ENCODE measurements at regions not wholly inside any gene's neighbourhood (a gene's known extent, or its start where the extent isn't known, plus 50 kb on each side); places are given as distances from the start of the nearest gene placed in this dataset.

DNA sequence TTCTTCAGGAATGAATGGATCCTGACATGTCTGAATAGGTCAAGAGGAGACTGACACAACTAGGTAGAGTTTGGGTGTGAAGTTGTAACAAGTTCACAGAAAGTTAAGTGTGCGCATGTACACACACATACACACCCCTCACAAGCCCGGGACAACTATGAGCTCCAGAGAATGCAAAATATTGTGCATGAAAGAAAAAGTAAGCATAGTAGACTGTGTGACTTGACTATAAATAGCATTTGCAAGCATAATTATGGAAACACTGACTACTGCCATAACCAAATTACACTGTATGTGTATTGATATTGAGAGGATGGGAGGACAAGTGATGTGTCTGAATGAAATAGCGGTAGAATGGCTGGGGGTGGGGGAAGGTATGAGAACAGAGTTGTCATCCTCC, 157.1 kb upstream of the NCK2 start:
- H3K27ac ChIP-seq (ENCODE audit: low read depth in 1 of 2, low read length in 2 of 2) = no peak overlapping the region
- no peak overlapping the region for H3K4me3 ChIP-seq (ENCODE audit: low read depth in 1 of 3, low read length in 3 of 3)
- TF ChIP-seq, protein P1, sequence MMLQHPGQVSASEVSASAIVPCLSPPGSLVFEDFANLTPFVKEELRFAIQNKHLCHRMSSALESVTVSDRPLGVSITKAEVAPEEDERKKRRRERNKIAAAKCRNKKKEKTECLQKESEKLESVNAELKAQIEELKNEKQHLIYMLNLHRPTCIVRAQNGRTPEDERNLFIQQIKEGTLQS (IDR thresholded peaks at IDR 0.05) = no peak
- TF ChIP-seq CTCF (IDR thresholded peaks at IDR 0.05; ENCODE audit: low read depth, low read length, missing input control) (no peak), ZBTB33 (IDR thresholded peaks at IDR 0.05) (no peak), SP1 (IDR thresholded peaks at IDR 0.05) (no peak), YY1 (IDR thresholded peaks at IDR 0.05) (no peak), JUND (IDR thresholded peaks at IDR 0.05) (no peak), NR2F2 (IDR thresholded peaks at IDR 0.05) (no peak), HNF4A (conservative IDR thresholded peaks at IDR 0.05) (no peak), FOXA2 (IDR thresholded peaks at IDR 0.05) (no peak)
- TF ChIP-seq, protein P2, sequence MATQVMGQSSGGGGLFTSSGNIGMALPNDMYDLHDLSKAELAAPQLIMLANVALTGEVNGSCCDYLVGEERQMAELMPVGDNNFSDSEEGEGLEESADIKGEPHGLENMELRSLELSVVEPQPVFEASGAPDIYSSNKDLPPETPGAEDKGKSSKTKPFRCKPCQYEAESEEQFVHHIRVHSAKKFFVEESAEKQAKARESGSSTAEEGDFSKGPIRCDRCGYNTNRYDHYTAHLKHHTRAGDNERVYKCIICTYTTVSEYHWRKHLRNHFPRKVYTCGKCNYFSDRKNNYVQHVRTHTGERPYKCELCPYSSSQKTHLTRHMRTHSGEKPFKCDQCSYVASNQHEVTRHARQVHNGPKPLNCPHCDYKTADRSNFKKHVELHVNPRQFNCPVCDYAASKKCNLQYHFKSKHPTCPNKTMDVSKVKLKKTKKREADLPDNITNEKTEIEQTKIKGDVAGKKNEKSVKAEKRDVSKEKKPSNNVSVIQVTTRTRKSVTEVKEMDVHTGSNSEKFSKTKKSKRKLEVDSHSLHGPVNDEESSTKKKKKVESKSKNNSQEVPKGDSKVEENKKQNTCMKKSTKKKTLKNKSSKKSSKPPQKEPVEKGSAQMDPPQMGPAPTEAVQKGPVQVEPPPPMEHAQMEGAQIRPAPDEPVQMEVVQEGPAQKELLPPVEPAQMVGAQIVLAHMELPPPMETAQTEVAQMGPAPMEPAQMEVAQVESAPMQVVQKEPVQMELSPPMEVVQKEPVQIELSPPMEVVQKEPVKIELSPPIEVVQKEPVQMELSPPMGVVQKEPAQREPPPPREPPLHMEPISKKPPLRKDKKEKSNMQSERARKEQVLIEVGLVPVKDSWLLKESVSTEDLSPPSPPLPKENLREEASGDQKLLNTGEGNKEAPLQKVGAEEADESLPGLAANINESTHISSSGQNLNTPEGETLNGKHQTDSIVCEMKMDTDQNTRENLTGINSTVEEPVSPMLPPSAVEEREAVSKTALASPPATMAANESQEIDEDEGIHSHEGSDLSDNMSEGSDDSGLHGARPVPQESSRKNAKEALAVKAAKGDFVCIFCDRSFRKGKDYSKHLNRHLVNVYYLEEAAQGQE (IDR thresholded peaks at IDR 0.05) = no peak
- H3K36me3 ChIP-seq (ENCODE audit: control insufficient read depth in 4 of 4, insufficient read depth in 3 of 4, low read depth in 1 of 4, low read length in 3 of 4) = no peaks in the 10 kb centered on the region
- peaks cover 0 to 18% (median under 1%) of the 10 kb centered on the region in 4 donors for H3K9me3 ChIP-seq (ENCODE audit: control insufficient read depth in 4 of 4, low read length in 3 of 4)
- no peak for DNase-seq (ENCODE audit: low spot score)
- no peak overlapping the region for H3K9ac ChIP-seq (ENCODE audit: low read depth in 1 of 2, low read length in 2 of 2)
- H3K4me1 ChIP-seq (ENCODE audit: control insufficient read depth in 4 of 4, insufficient read depth in 4 of 4, low read length in 3 of 4) = no peaks in the 10 kb centered on the region
- 94% methylated on average over 3 of the region's 3 CpGs for WGBS
- H3K27me3 ChIP-seq (ENCODE audit: control insufficient read depth in 4 of 4, insufficient read depth in 4 of 4, low read length in 3 of 4) = peaks cover 0 to 7% (median 0%) of the 10 kb centered on the region in 4 donors

GRCh38 chr2:105584435-105585010, 160.2 kb upstream of the NCK2 start:
- H3K9me3 ChIP-seq (ENCODE audit: control insufficient read depth in 4 of 4, low read length in 3 of 4) = peaks cover 0 to 12% (median under 1%) of the 10 kb centered on the region in 4 donors
- H3K36me3 ChIP-seq (ENCODE audit: control insufficient read depth in 4 of 4, insufficient read depth in 3 of 4, low read depth in 1 of 4, low read length in 3 of 4) = no peaks in the 10 kb centered on the region
- no peak overlapping the region for H3K9ac ChIP-seq (ENCODE audit: low read depth in 1 of 2, low read length in 2 of 2)
- H3K4me1 ChIP-seq (ENCODE audit: control insufficient read depth in 4 of 4, insufficient read depth in 4 of 4, low read length in 3 of 4) = no peaks in the 10 kb centered on the region
- TF ChIP-seq, protein P2 (IDR thresholded peaks at IDR 0.05) = no peak
- TF ChIP-seq HNF4A (conservative IDR thresholded peaks at IDR 0.05) (no peak), SP1 (IDR thresholded peaks at IDR 0.05) (no peak), RAD21 (IDR thresholded peaks at IDR 0.05) (no peak), FOXA1 (IDR thresholded peaks at IDR 0.05) (no peak), CTCF (IDR thresholded peaks at IDR 0.05; ENCODE audit: low read depth, low read length, missing input control) (no peak), GABPA (IDR thresholded peaks at IDR 0.05 in 1 of 2, conservative IDR thresholded peaks at IDR 0.05 in 1 of 2) (no peak), NR2F2 (IDR thresholded peaks at IDR 0.05) (no peak), YY1 (IDR thresholded peaks at IDR 0.05) (no peak)
- TF ChIP-seq, protein P3, sequence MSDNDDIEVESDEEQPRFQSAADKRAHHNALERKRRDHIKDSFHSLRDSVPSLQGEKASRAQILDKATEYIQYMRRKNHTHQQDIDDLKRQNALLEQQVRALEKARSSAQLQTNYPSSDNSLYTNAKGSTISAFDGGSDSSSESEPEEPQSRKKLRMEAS (IDR thresholded peaks at IDR 0.05) = no peak
- WGBS = 64% methylated on average over 2 of the region's 2 CpGs
- no peak for DNase-seq (ENCODE audit: low spot score)
- no peak overlapping the region for H3K27ac ChIP-seq (ENCODE audit: low read depth in 1 of 2, low read length in 2 of 2)
- no peak overlapping the region for H3K4me3 ChIP-seq (ENCODE audit: low read depth in 1 of 3, low read length in 3 of 3)
- peaks cover 0 to 16% (median 0%) of the 10 kb centered on the region in 4 donors for H3K27me3 ChIP-seq (ENCODE audit: control insufficient read depth in 4 of 4, insufficient read depth in 4 of 4, low read length in 3 of 4)

Data from liver (tissue), 8 donors.